GM12873 (cell line): ENCODE measurements at regions not wholly inside any gene's neighbourhood (a gene's known extent, or its start where the extent isn't known, plus 50 kb on each side); places are given as distances from the start of the nearest gene placed in this dataset.

ENCODE experiments used
- CTCF ChIP-seq: IDR thresholded peaks from 2 replicates; pipeline ENCODE4 v1.5.1; 2012; ENCODE audit warnings: low read depth, mild to moderate bottlenecking, moderate library complexity, low read length, control low read depth; ENCODE audit not compliant: insufficient read depth; ENCODE audit errors: missing control alignments

DNA sequence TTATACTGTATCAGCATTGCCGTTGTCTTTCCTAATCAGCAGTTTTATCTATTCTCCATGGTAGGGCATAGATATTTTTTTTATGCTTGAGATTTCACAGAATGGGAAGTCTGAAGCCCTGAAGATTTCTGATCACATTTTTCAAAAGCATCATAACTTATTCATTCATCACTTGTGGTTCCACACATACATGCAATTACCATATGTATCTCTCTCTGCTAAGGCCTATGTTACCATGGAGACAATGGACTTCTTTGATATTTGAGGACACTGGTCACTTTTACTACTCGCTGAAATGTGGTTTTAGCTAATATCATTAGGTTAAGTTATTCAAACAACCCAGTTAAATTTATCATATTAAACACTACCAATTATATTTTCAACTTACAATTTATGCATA lies 1827.0 kb downstream of the MRPL39 start:
- TF ChIP-seq CTCF: no peak

DNA sequence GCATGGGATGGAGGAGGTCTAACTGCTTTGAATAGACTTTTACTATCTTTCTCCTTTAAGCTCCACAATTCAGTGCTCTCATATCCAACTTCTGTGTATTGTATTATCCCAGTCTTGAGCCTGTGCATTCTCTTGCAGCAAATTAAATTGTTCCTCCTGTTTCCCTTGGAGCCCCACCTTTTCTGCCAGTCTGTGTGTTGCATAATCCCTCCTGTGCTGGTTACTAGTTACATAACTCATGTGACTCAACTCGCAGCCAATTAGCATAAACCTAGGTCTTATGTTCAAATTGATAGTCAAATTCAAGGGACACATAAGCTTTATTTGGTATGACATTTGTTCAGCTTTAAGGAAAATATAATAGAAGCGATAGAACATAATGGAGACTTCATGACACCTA lies 1863.5 kb downstream of the MRPL39 start:
- no peak for TF ChIP-seq CTCF

- no peak for TF ChIP-seq CTCF
Observed at GRCh38 chr21:23740463-23740862, 1866.8 kb downstream of the MRPL39 start.

GRCh38 chr21:23732776-23733175 lies 1874.5 kb downstream of the MRPL39 start:
- TF ChIP-seq CTCF: no peak

- TF ChIP-seq CTCF: no peak
Observed at GRCh38 chr21:23729331-23729730, 1878.0 kb downstream of the MRPL39 start.

GRCh38 chr21:23725576-23725975 lies 1881.7 kb downstream of the MRPL39 start:
- TF ChIP-seq CTCF: no peak

DNA sequence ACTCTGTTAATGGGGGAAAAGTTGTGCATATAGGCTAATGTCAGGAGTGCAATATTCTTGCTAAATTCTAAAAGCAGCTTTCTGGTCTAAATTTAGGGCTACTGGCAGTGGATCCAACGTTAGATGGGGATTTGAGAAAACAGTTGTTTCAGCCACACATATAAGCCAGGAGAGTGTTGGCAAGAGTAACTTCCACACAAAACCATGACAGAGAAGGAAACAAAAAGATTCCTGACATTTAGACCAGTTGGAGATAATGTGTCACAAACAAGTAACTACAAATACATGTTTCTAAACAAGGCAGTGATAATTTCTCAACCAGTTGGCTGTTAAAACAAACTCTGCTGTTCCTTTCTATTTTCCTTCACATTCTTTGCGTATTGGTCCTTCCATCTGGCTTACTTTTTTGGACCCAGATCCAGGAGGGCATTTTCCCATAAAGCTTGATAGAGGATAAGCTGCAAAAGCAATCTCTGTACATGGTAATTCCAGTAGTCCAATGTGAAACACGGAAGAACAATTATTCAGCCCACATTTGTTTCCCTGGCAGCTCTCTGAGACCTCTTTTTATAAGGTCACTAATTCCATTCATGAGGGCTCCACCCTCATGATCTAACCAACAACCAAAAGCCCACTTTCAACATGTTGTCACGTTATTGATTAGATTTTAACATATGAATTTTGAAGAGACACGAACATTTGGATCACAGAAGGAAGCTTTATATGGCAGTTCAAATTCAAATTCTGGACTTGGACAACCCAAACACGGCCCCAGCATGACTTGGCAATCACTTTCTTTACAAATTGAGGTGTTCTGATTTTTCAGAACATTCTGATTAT lies 1888.6 kb downstream of the MRPL39 start:
- TF ChIP-seq CTCF: no peak
